ENCODE measurements at regions not wholly inside any gene's neighbourhood (a gene's known extent, or its start where the extent isn't known, plus 50 kb on each side); places are given as distances from the start of the nearest gene placed in this dataset.
"Not testable (repeated sequence)": the region's sequence is repeated elsewhere in the genome, so short reads cannot be mapped to it uniquely, and the experiment has no call there.

DNA sequence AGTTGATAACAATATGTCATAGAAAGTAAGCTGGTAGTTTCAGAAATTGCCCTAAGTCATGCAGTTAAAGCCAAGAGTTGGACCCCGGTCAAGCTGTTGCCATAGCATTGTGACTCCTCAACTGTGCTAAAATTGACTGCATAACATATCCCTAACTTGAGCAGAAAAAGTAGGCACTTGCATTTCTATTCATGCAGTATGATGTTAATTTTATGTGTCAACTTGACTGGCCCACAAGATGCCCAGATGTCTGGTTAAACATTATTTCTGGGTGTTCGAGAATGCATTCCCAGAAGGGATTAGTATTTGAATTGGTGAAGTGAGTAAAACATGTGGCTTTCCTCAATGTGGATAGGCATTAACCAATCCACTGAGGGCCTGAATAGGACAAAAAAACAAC lies 136.4 kb downstream of the GPR63 start:
- DNase-seq, result no peak
- no peaks in the 10 kb centered on the region for H3K9me3 ChIP-seq (replicated peaks in 1 of 3)
- H3K4me1 ChIP-seq (replicated peaks in 1 of 2), result no peaks in the 10 kb centered on the region
- intact Hi-C loops (cut with DNase I), result no loop called here
- H3K36me3 ChIP-seq (replicated peaks in 1 of 2), result no peaks in the 10 kb centered on the region
- no peak overlapping the region for H3K27ac ChIP-seq
- H3K27me3 ChIP-seq, result no peaks in the 10 kb centered on the region
- no peak for TF ChIP-seq POLR2A (IDR thresholded peaks at IDR 0.05)
- TF ChIP-seq, protein P1, sequence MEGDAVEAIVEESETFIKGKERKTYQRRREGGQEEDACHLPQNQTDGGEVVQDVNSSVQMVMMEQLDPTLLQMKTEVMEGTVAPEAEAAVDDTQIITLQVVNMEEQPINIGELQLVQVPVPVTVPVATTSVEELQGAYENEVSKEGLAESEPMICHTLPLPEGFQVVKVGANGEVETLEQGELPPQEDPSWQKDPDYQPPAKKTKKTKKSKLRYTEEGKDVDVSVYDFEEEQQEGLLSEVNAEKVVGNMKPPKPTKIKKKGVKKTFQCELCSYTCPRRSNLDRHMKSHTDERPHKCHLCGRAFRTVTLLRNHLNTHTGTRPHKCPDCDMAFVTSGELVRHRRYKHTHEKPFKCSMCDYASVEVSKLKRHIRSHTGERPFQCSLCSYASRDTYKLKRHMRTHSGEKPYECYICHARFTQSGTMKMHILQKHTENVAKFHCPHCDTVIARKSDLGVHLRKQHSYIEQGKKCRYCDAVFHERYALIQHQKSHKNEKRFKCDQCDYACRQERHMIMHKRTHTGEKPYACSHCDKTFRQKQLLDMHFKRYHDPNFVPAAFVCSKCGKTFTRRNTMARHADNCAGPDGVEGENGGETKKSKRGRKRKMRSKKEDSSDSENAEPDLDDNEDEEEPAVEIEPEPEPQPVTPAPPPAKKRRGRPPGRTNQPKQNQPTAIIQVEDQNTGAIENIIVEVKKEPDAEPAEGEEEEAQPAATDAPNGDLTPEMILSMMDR (IDR thresholded peaks at IDR 0.05), result no peak
- 85 to 91% (median 88%) methylated on average over 2 of the region's 2 CpGs for WGBS, 4 donors
- no peak overlapping the region for H3K4me3 ChIP-seq

DNA sequence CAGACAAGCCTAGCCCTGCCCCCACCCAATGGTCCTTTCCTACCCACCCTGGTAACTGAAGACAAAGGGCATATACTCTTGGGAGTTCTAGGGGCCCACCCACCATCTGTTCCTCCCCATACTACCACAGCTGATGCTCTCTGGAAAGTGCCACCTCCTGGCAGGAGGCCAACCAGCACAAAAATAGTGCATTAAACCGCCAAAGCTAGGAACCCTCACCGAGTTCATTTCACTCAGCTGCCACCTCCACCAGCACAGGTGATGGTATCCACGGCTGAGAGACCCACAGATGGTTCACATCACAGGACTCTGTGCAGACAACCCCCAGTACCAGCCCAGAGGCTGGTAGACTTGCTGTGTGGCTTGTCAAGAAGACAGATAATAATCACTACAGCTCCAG lies 131.5 kb downstream of the FHL5 start:
- WGBS, 4 donors, result 60 to 75% (median 70%) methylated on average over 3 of the region's 3 CpGs
- intact Hi-C loops (cut with DNase I), result not testable (repeated sequence)

DNA sequence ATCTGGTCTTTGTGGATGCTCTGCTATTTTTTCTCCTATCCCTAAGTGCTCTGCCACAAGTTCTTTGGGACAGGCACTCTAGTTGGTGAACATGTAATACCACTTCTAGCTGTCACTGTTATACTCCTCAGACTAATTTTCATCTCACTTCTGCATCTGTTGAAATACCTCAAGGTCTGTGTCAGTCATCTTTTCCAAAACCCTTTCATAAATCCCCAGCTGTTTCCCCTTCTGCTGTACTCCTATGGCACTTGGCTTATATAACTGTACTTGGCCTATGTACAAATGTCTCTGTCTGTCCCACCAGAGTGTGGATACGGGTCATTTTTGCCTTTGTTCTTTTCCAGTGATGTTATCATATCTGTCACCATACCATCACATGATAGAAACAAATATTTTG lies 124.2 kb downstream of the FHL5 start:
- TF ChIP-seq, protein P1 (IDR thresholded peaks at IDR 0.05), result no peak
- no peak for TF ChIP-seq POLR2A (IDR thresholded peaks at IDR 0.05)
- intact Hi-C loops (cut with DNase I), result no loop called here
- Histone ChIP-seq H3K36me3 (replicated peaks in 1 of 2) (no peaks in the 10 kb centered on the region), H3K4me1 (replicated peaks in 1 of 2) (no peaks in the 10 kb centered on the region), H3K27ac (no peak overlapping the region), H3K9me3 (replicated peaks in 1 of 3) (no peaks in the 10 kb centered on the region), H3K27me3 (no peaks in the 10 kb centered on the region), H3K4me3 (no peak overlapping the region)
- DNase-seq, result no peak
- WGBS, 4 donors, result 41 to 68% (median 55%) methylated on average over 1 of the region's 1 CpG

More for the DNA sequence above, 131.5 kb downstream of the FHL5 start:
- not testable (repeated sequence) for H3K4me1 ChIP-seq (replicated peaks in 1 of 2); DNase-seq; H3K36me3 ChIP-seq (replicated peaks in 1 of 2); H3K27ac ChIP-seq; H3K4me3 ChIP-seq; H3K9me3 ChIP-seq (replicated peaks in 1 of 3); H3K27me3 ChIP-seq

DNA sequence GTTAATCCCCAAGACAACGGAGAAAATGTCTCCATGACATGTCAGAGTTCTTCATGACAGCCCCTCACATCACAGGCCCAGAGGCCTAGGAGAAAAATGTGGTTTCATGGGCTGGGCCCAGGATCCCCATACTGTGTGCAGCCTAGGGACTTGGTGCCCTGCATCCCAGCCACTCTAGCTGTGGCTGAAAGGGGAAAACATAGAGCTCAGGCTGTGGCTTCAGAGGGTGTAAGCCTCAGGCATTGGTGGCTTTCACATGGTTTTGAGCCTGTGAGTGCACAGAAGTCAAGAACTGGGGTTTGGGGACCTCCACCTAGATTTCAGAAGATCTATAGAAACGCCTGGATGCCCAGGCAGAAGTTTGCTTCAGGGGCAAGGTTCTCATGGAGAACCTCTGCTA lies 122.8 kb downstream of the FHL5 start:
- intact Hi-C loops (cut with DNase I), result no loop called here
- Histone ChIP-seq H3K27me3 (no peaks in the 10 kb centered on the region), H3K27ac (no peak overlapping the region), H3K4me3 (no peak overlapping the region), H3K9me3 (replicated peaks in 1 of 3) (no peaks in the 10 kb centered on the region), H3K36me3 (replicated peaks in 1 of 2) (no peaks in the 10 kb centered on the region), H3K4me1 (replicated peaks in 1 of 2) (no peaks in the 10 kb centered on the region)
- no peak for DNase-seq
- TF ChIP-seq POLR2A (IDR thresholded peaks at IDR 0.05), result no peak
- 45 to 77% (median 51%) methylated on average over 2 of the region's 2 CpGs for WGBS, 4 donors

DNA sequence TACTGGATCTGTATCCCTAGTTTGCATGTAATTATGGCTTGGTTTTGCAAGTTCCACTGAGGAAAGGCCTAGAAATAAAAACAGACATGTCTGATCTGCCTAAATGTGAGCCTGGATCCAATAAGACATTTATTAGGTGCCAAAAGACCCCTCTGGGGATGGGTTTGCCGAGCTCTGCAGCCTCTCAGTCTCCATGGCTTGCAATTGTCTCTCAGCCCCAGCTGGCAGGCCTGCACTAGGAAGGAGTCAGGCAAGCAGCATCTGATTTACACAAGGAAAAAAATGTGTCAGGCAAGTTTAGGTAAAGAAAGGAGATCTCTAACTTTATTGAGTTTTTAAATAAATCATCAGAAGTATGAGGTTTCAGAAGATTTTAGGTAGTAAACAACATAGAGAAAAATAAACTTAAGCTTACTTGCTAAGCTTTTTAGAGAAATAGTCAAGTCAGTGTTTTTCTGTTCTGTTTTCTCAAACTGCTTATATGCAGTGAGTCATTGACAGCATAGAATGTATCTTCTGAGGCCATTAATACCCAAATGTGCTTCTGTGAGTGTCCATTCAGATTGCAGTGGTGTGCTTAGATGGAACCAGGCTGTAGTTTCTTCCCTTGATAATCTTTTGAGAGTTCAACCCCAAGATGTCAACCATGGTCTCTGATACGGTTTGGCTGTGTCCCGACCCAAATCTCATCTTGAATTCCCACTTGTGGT lies 121.0 kb downstream of the FHL5 start:
- Histone ChIP-seq H3K27ac (no peak overlapping the region), H3K36me3 (replicated peaks in 1 of 2) (no peaks in the 10 kb centered on the region), H3K4me1 (replicated peaks in 1 of 2) (no peaks in the 10 kb centered on the region), H3K4me3 (no peak overlapping the region), H3K27me3 (no peaks in the 10 kb centered on the region), H3K9me3 (replicated peaks in 1 of 3) (no peaks in the 10 kb centered on the region)
- no peak for DNase-seq
- 64 to 85% (median 66%) methylated on average over 3 of the region's 3 CpGs for WGBS, 4 donors
- intact Hi-C loops (cut with DNase I), result no loop called here
- TF ChIP-seq POLR2A (IDR thresholded peaks at IDR 0.05), result no peak
- TF ChIP-seq, protein P1 (IDR thresholded peaks at IDR 0.05), result no peak
